Panc1 (cell line): ENCODE measurements at regions not wholly inside any gene's neighbourhood (a gene's known extent, or its start where the extent isn't known, plus 50 kb on each side); places are given as distances from the start of the nearest gene placed in this dataset.

Experiments used
- ATAC-seq: fragments of 200-7000 bp; cut with Tn5 transposase; 2 replicates; pipeline ENCODE4 v1.9.1; 2020; ENCODE audit warnings: mild to moderate bottlenecking, moderate library complexity
- BruUV-seq: library from RNA; stranded (reverse); fragments of 400-500 nt; replicated peaks from 2 replicates; lab custom pipeline; 2021; lab: Mats Ljungman, UMichigan
- CTCF ChIA-PET: fragments of 300-600 bp; sonication (Branson Sonifier 250); formaldehyde crosslinking; loops from one replicate; lab custom pipeline; 2022; ENCODE audit warnings: antibody characterized with exemption; lab: Charles Lee
- POLR2A ChIA-PET: fragments of 300-600 bp; sonication (Branson Sonifier 250); formaldehyde crosslinking; loops from one replicate; lab custom pipeline; 2022; ENCODE audit warnings: antibody characterized with exemption; lab: Charles Lee
- DNase-seq: peaks from one replicate; pipeline ENCODE4 v3.0.0-alpha.2; 2010; ENCODE audit warnings: low read depth, low spot score
- H3K27ac ChIP-seq: 2 replicates; pipeline ENCODE4 v1.5.1; 2011; ENCODE audit warnings: mild to moderate bottlenecking, low read length, inconsistent platforms
- H3K27me3 ChIP-seq: fragments of 200-500 bp; sonication (Bioruptor generic); 2 replicates; pipeline ENCODE4 v1.6.0; 2014; ENCODE audit warnings: low read length, inconsistent platforms; ENCODE audit not compliant: control insufficient read depth, insufficient read depth
- H3K36me3 ChIP-seq: fragments of 200-500 bp; sonication (Bioruptor generic); 2 replicates; pipeline ENCODE4 v1.5.1; 2014; ENCODE audit warnings: inconsistent platforms, mild to moderate bottlenecking, low read length, moderate library complexity; ENCODE audit not compliant: control insufficient read depth, insufficient read depth
- H3K4me1 ChIP-seq: 2 replicates; pipeline ENCODE4 v1.5.1; 2011; ENCODE audit warnings: inconsistent platforms, mild to moderate bottlenecking, low read length, moderate library complexity; ENCODE audit not compliant: control insufficient read depth, insufficient read depth
- H3K4me3 ChIP-seq, 2 experiments: 2 replicates each; pipeline ENCODE4 v1.5.1; 2011 to 2012; ENCODE audit warnings: low read depth in 2 of 2, low read length in 2 of 2, mild to moderate bottlenecking in 2 of 2, inconsistent platforms in 1 of 2, moderate library complexity in 1 of 2
- H3K9me3 ChIP-seq: fragments of 200-500 bp; sonication (Bioruptor generic); 2 replicates; pipeline ENCODE4 v1.5.1; 2014; ENCODE audit warnings: low read depth, mild to moderate bottlenecking, inconsistent platforms, low read length, moderate library complexity; ENCODE audit not compliant: control insufficient read depth, insufficient read depth
- CTCF ChIP-seq: fragments of 450-650 bp; IDR thresholded peaks from 2 replicates; pipeline ENCODE4 v1.5.1; 2017; ENCODE audit warnings: mild to moderate bottlenecking
- POLR2AphosphoS5 ChIP-seq: IDR thresholded peaks from 2 replicates; pipeline ENCODE4 v1.6.1; 2012; ENCODE audit warnings: mild to moderate bottlenecking, low read depth, low read length, moderate library complexity
- REST ChIP-seq, 2 experiments: IDR thresholded peaks; 2 replicates each; pipeline ENCODE4 v1.6.1; 2011 to 2012; ENCODE audit warnings: low read depth in 2 of 2, control low read depth in 1 of 2, low read length in 1 of 2, mild to moderate bottlenecking in 1 of 2, moderate library complexity in 1 of 2; ENCODE audit not compliant: insufficient read depth in 1 of 2
- SIN3A ChIP-seq: IDR thresholded peaks from 2 replicates; pipeline ENCODE4 v1.6.1; 2012; ENCODE audit warnings: low read depth, mild to moderate bottlenecking, low read length, moderate library complexity, borderline replicate concordance; ENCODE audit not compliant: insufficient read depth
- TCF7L2 ChIP-seq: IDR thresholded peaks from 2 replicates; pipeline ENCODE4 v1.6.1; 2011; ENCODE audit warnings: mild to moderate bottlenecking, low read depth, low read length, inconsistent platforms
- in situ Hi-C: cut with HindIII; loops from 2 replicates; pipeline ENCODE4 v1.10.0; 2016; ENCODE audit warnings: low sequenced_read_pairs, low pct_unique_long_range_greater_than_20kb
- intact Hi-C: fragments of 100-400 bp; cut with micrococcal nuclease; formaldehyde crosslinking; loops from one replicate; pipeline ENCODE4 v1.10.0; 2022; ENCODE audit not compliant: unreplicated experiment

- CTCF ChIA-PET = no interaction called here
- POLR2A ChIA-PET = no interaction called here
- H3K27me3 ChIP-seq = no peaks in the 10 kb centered on the region
- no peak overlapping the region for H3K4me3 ChIP-seq
- peak; percentile 42 for DNase-seq
- 0 out of 2 replicates have a peak, but pooled peaks have one; percentile 56 for ATAC-seq
- H3K27ac ChIP-seq = no peak overlapping the region
- intact Hi-C loops = no loop called here
- no TSS peak for BruUV-seq
- in situ Hi-C loops = no loop called here
- no peaks in the 10 kb centered on the region for H3K4me1 ChIP-seq
- H3K36me3 ChIP-seq = no peaks in the 10 kb centered on the region
- H3K9me3 ChIP-seq = no peaks in the 10 kb centered on the region
- TF ChIP-seq REST (IDR thresholded peaks at IDR 0.05; ENCODE audit: insufficient read depth in 1 of 2, low read depth in 2 of 2, low read length in 1 of 2) (no peak), POLR2AphosphoS5 (no peak), CTCF (no peak), TCF7L2 (no peak)
These were observed 249.0 kb upstream of the OPRM1 start for GRCh38 chr6:153790048-153790447.

- Histone ChIP-seq H3K27ac (no peak overlapping the region), H3K4me1 (no peaks in the 10 kb centered on the region), H3K4me3 (no peak overlapping the region), H3K9me3 (no peaks in the 10 kb centered on the region; the same call in 1 of the 2 replicates), H3K36me3 (no peaks in the 10 kb centered on the region), H3K27me3 (no peaks in the 10 kb centered on the region)
- ChIA-PET POLR2A (no interaction called here), CTCF (no interaction called here)
- DNase-seq (no peak), ATAC-seq (no peak)
- in situ Hi-C loops (no loop called here), intact Hi-C loops (no loop called here)
- TF ChIP-seq REST (IDR thresholded peaks at IDR 0.05; ENCODE audit: insufficient read depth in 1 of 2, low read depth in 2 of 2, low read length in 1 of 2) (no peak), SIN3A (no peak), CTCF (no peak), TCF7L2 (no peak), POLR2AphosphoS5 (no peak)
- no TSS peak for BruUV-seq
These were observed 251.8 kb upstream of the OPRM1 start for GRCh38 chr6:153787341-153787606.
